ENCODE measurements at regions not wholly inside any gene's neighbourhood (a gene's known extent, or its start where the extent isn't known, plus 50 kb on each side); places are given as distances from the start of the nearest gene placed in this dataset.

GRCh38 chr11:45393334-45393733 lies 107.2 kb upstream of the SYT13 start:
- no peak for DNase-seq
- no peak overlapping the region for H3K4me2 ChIP-seq (ENCODE audit: insufficient read depth, insufficient read length, low read length)
- H3K18ac ChIP-seq (ENCODE audit: insufficient read length, low read depth, low read length): no peak overlapping the region
- no peaks in the 10 kb centered on the region; the same call in 1 of the 2 replicates for H3K4me1 ChIP-seq (ENCODE audit: insufficient read depth, low read length)
- no peak overlapping the region for H4K5ac ChIP-seq (ENCODE audit: insufficient read length, low read depth, low read length)
- no peak for TF ChIP-seq CTCF (conservative IDR thresholded peaks at IDR 0.05)
- no peak overlapping the region for H2BK5ac ChIP-seq (ENCODE audit: insufficient read length, low read length)
- no peak overlapping the region for H4K91ac ChIP-seq (ENCODE audit: insufficient read length, low read depth, low read length)
- H3K4me3 Mint-ChIP-seq: no peak overlapping the region
- H3K27me3 ChIP-seq (ENCODE audit: insufficient read depth, low read length): no peaks in the 10 kb centered on the region
- no peak overlapping the region for H2AK5ac ChIP-seq (ENCODE audit: insufficient read length, low read length)
- H3K4me1 Mint-ChIP-seq: peaks cover 0 to 17% of the 10 kb centered on the region in 2 experiments; a peak in 1 of 4 replicates
- no peak overlapping the region for H3K27ac Mint-ChIP-seq
- H3K23ac ChIP-seq (ENCODE audit: insufficient read length, low read depth, low read length): no peak overlapping the region
- no peak overlapping the region for H3T11ph ChIP-seq (ENCODE audit: low read length)
- H2BK12ac ChIP-seq (ENCODE audit: insufficient read length, low read depth, low read length): no peak overlapping the region
- no peak overlapping the region for H3K56ac ChIP-seq (ENCODE audit: insufficient read length, low read depth, low read length)
- no peaks in the 10 kb centered on the region for H3K23me2 ChIP-seq (ENCODE audit: insufficient read length, low read depth, low read length, poor library complexity, severe bottlenecking)
- H3K9ac ChIP-seq (ENCODE audit: extremely low read depth, insufficient read length, low read length): no peak overlapping the region
- no peak overlapping the region for H3K27ac ChIP-seq (ENCODE audit: insufficient read length, low read depth, low read length)
- no CpG with 5 or more reads among the region's 6 CpGs for WGBS (ENCODE audit: extremely low coverage, insufficient read length, low lambda C conversion rate)
- H3K9me3 ChIP-seq (ENCODE audit: control insufficient read depth, low read depth, low read length): no peaks in the 10 kb centered on the region
- H2BK15ac ChIP-seq (ENCODE audit: low read depth, low read length): no peak overlapping the region
- no peak overlapping the region for H4K8ac ChIP-seq (replicated peaks; ENCODE audit: insufficient read length, low read depth, low read length)
- no peaks in the 10 kb centered on the region for H3K79me1 ChIP-seq (ENCODE audit: insufficient read depth, low read depth, low read length, poor library complexity, severe bottlenecking)
- H3K36me3 Mint-ChIP-seq (ENCODE audit: insufficient read depth in 1 of 3, low read depth in 3 of 3): no peaks in the 10 kb centered on the region
- no peak overlapping the region for H3K14ac ChIP-seq (ENCODE audit: insufficient read depth, low read length)
- H2BK20ac ChIP-seq (ENCODE audit: low read depth, low read length, poor library complexity, severe bottlenecking): no peak overlapping the region
- no peak overlapping the region for H2AFZ ChIP-seq (ENCODE audit: low read length)
- peaks cover 2% of the 10 kb centered on the region; the same call in 1 of the 2 replicates for H3K27me3 Mint-ChIP-seq (ENCODE audit: low read depth)
- no peaks in the 10 kb centered on the region for H3K9me3 Mint-ChIP-seq
- H3K4ac ChIP-seq (ENCODE audit: low read depth, low read length): no peak overlapping the region
- H3K79me2 ChIP-seq (ENCODE audit: insufficient read depth, low read length): no peaks in the 10 kb centered on the region
- no peaks in the 10 kb centered on the region for H4K20me1 ChIP-seq (ENCODE audit: control insufficient read depth, insufficient read depth, insufficient read length)
- H2BK120ac ChIP-seq (ENCODE audit: low read depth, low read length, poor library complexity, severe bottlenecking): no peak overlapping the region

Measured in H9 (cell line).